Effector memory CD4-positive, alpha-beta T cell (primary cell): ENCODE measurements at regions not wholly inside any gene's neighbourhood (a gene's known extent, or its start where the extent isn't known, plus 50 kb on each side); places are given as distances from the start of the nearest gene placed in this dataset.

Source experiments
- DNase-seq, 3 donors: peaks; one replicate each; pipeline ENCODE4 v3.0.0-alpha.2; 2020
- H3K27ac ChIP-seq: 2 replicates; pipeline ENCODE4 v1.7.0; 2013; ENCODE audit warnings: mild to moderate bottlenecking, low read length, moderate library complexity; ENCODE audit not compliant: insufficient read depth, poor library complexity, severe bottlenecking
- H3K27me3 ChIP-seq: replicated peaks from 2 replicates; pipeline ENCODE4 v1.7.0; 2013; ENCODE audit warnings: mild to moderate bottlenecking, low read length; ENCODE audit not compliant: insufficient read depth, control insufficient read depth, poor library complexity, severe bottlenecking
- H3K36me3 ChIP-seq: 2 replicates; pipeline ENCODE4 v1.7.0; 2013; ENCODE audit warnings: mild to moderate bottlenecking, low read length, moderate library complexity; ENCODE audit not compliant: control insufficient read depth, insufficient read depth
- H3K4me1 ChIP-seq: 2 replicates; pipeline ENCODE4 v1.7.0; 2013; ENCODE audit warnings: low read length, mild to moderate bottlenecking; ENCODE audit not compliant: control insufficient read depth, insufficient read depth, poor library complexity, severe bottlenecking
- H3K4me3 ChIP-seq: 2 replicates; pipeline ENCODE4 v1.7.0; 2013; ENCODE audit warnings: low read length, low read depth, mild to moderate bottlenecking; ENCODE audit not compliant: insufficient read depth, poor library complexity, severe bottlenecking
- H3K9me3 ChIP-seq: 2 replicates; pipeline ENCODE4 v1.7.0; 2013; ENCODE audit warnings: mild to moderate bottlenecking, low read length, moderate library complexity; ENCODE audit not compliant: control insufficient read depth

GRCh38 chr1:228821252-228821651 is 86.0 kb downstream of the RHOU start:
- Histone ChIP-seq H3K27me3 (no peaks in the 10 kb centered on the region), H3K4me1 (no peaks in the 10 kb centered on the region), H3K27ac (no peak overlapping the region), H3K36me3 (no peaks in the 10 kb centered on the region), H3K4me3 (no peak overlapping the region), H3K9me3 (no peaks in the 10 kb centered on the region)
- no peak for DNase-seq

- Histone ChIP-seq H3K27ac (no peak overlapping the region), H3K4me3 (no peak overlapping the region), H3K36me3 (no peaks in the 10 kb centered on the region), H3K9me3 (no peaks in the 10 kb centered on the region), H3K4me1 (no peaks in the 10 kb centered on the region), H3K27me3 (no peaks in the 10 kb centered on the region)
- DNase-seq: no peak
Observed at GRCh38 chr1:228823200-228823599, 87.9 kb downstream of the RHOU start.

GRCh38 chr1:228824366-228824765 is 89.1 kb downstream of the RHOU start:
- no peaks in the 10 kb centered on the region for H3K4me1 ChIP-seq
- DNase-seq: no peak
- H3K36me3 ChIP-seq: no peaks in the 10 kb centered on the region
- H3K27ac ChIP-seq: no peak overlapping the region
- no peak overlapping the region for H3K4me3 ChIP-seq
- no peaks in the 10 kb centered on the region for H3K9me3 ChIP-seq
- H3K27me3 ChIP-seq: no peaks in the 10 kb centered on the region

- H3K4me3 ChIP-seq: no peak overlapping the region
- no peaks in the 10 kb centered on the region for H3K27me3 ChIP-seq
- no peak for DNase-seq
- H3K36me3 ChIP-seq: no peaks in the 10 kb centered on the region
- no peak overlapping the region for H3K27ac ChIP-seq
- H3K4me1 ChIP-seq: no peaks in the 10 kb centered on the region
- H3K9me3 ChIP-seq: no peaks in the 10 kb centered on the region
Observed at GRCh38 chr1:228825041-228825440, 89.8 kb downstream of the RHOU start.

- DNase-seq: no peak
- no peak overlapping the region for H3K4me3 ChIP-seq
- H3K27me3 ChIP-seq: no peaks in the 10 kb centered on the region
- no peak overlapping the region for H3K27ac ChIP-seq
- H3K9me3 ChIP-seq: no peaks in the 10 kb centered on the region
- peaks cover 5% of the 10 kb centered on the region for H3K4me1 ChIP-seq
- H3K36me3 ChIP-seq: no peaks in the 10 kb centered on the region
Observed at GRCh38 chr1:228825840-228826484, 90.7 kb downstream of the RHOU start.

- H3K27ac ChIP-seq: no peak overlapping the region
- H3K4me1 ChIP-seq: peaks cover 7% of the 10 kb centered on the region
- no peaks in the 10 kb centered on the region for H3K27me3 ChIP-seq
- no peak overlapping the region for H3K4me3 ChIP-seq
- no peak for DNase-seq
- no peaks in the 10 kb centered on the region for H3K9me3 ChIP-seq
- H3K36me3 ChIP-seq: no peaks in the 10 kb centered on the region
Observed at GRCh38 chr1:228827019-228827418, 91.7 kb downstream of the RHOU start.

GRCh38 chr1:228828151-228828550 is 92.9 kb downstream of the RHOU start:
- no peaks in the 10 kb centered on the region for H3K27me3 ChIP-seq
- no peak for DNase-seq

GRCh38 chr1:228830185-228830953 is 95.1 kb downstream of the RHOU start:
- Histone ChIP-seq H3K4me1 (peaks cover 7% of the 10 kb centered on the region), H3K27ac (no peak overlapping the region), H3K27me3 (no peaks in the 10 kb centered on the region), H3K4me3 (no peak overlapping the region), H3K9me3 (no peaks in the 10 kb centered on the region), H3K36me3 (no peaks in the 10 kb centered on the region)
- no peak for DNase-seq

More at GRCh38 chr1:228828151-228828550, 92.9 kb downstream of the RHOU start:
- Histone ChIP-seq H3K9me3 (no peaks in the 10 kb centered on the region), H3K36me3 (no peaks in the 10 kb centered on the region), H3K27ac (no peak overlapping the region), H3K4me3 (no peak overlapping the region), H3K4me1 (peaks cover 7% of the 10 kb centered on the region)

GRCh38 chr1:228830954-228831481 is 95.7 kb downstream of the RHOU start:
- H3K36me3 ChIP-seq: no peaks in the 10 kb centered on the region
- no peaks in the 10 kb centered on the region for H3K9me3 ChIP-seq
- DNase-seq: no peak
- peaks cover 7% of the 10 kb centered on the region for H3K4me1 ChIP-seq
- H3K27ac ChIP-seq: no peak overlapping the region
- no peak overlapping the region for H3K4me3 ChIP-seq
- H3K27me3 ChIP-seq: no peaks in the 10 kb centered on the region
